ENCODE measurements at regions not wholly inside any gene's neighbourhood (a gene's known extent, or its start where the extent isn't known, plus 50 kb on each side); places are given as distances from the start of the nearest gene placed in this dataset.

GRCh38 chr2:128368437-128369107 is 49.9 kb upstream of the HS6ST1 start:
- DNase-seq (ENCODE audit: low spot score, unreplicated experiment), result no peak
- peaks cover 24% of the 10 kb centered on the region for H3K27me3 Mint-ChIP-seq
- H3K36me3 Mint-ChIP-seq (ENCODE audit: insufficient read depth), result no peaks in the 10 kb centered on the region
- TF ChIP-seq CTCF (IDR thresholded peaks at IDR 0.05; ENCODE audit: unreplicated experiment), result no peak
- peaks cover 8% of the 10 kb centered on the region for H3K4me1 Mint-ChIP-seq (ENCODE audit: low read depth)
- H3K9me3 Mint-ChIP-seq (ENCODE audit: low read depth), result peaks cover 3% of the 10 kb centered on the region
- H3K27ac Mint-ChIP-seq, result no peak overlapping the region
- no peak overlapping the region for H3K4me3 Mint-ChIP-seq (ENCODE audit: low read depth)

- DNase-seq (ENCODE audit: low spot score, unreplicated experiment), result no peak
- peaks cover 3% of the 10 kb centered on the region for H3K9me3 Mint-ChIP-seq (ENCODE audit: low read depth)
- no peak overlapping the region for H3K4me3 Mint-ChIP-seq (ENCODE audit: low read depth)
- H3K4me1 Mint-ChIP-seq (ENCODE audit: low read depth), result peaks cover 8% of the 10 kb centered on the region
- no peak for TF ChIP-seq CTCF (IDR thresholded peaks at IDR 0.05; ENCODE audit: unreplicated experiment)
- H3K27ac Mint-ChIP-seq, result peak overlapping the region; percentile 10
- H3K36me3 Mint-ChIP-seq (ENCODE audit: insufficient read depth), result no peaks in the 10 kb centered on the region
- peaks cover 28% of the 10 kb centered on the region for H3K27me3 Mint-ChIP-seq
Measured at GRCh38 chr2:128369108-128369555, 50.5 kb upstream of the HS6ST1 start.

GRCh38 chr2:128369602-128370467 is 51.2 kb upstream of the HS6ST1 start:
- Mint-ChIP-seq H3K4me3 (ENCODE audit: low read depth) (no peak overlapping the region), H3K27ac (peak overlapping the region; percentile 41), H3K36me3 (ENCODE audit: insufficient read depth) (no peaks in the 10 kb centered on the region), H3K4me1 (ENCODE audit: low read depth) (peaks cover 10% of the 10 kb centered on the region), H3K9me3 (ENCODE audit: low read depth) (peaks cover 3% of the 10 kb centered on the region), H3K27me3 (peaks cover 28% of the 10 kb centered on the region)
- TF ChIP-seq CTCF (IDR thresholded peaks at IDR 0.05; ENCODE audit: unreplicated experiment), result no peak
- no peak for DNase-seq (ENCODE audit: low spot score, unreplicated experiment)

GRCh38 chr2:128370468-128371247 is 52.0 kb upstream of the HS6ST1 start:
- Mint-ChIP-seq H3K27me3 (peaks cover 24% of the 10 kb centered on the region), H3K36me3 (ENCODE audit: insufficient read depth) (no peaks in the 10 kb centered on the region), H3K27ac (no peak overlapping the region), H3K9me3 (ENCODE audit: low read depth) (peaks cover 3% of the 10 kb centered on the region), H3K4me1 (ENCODE audit: low read depth) (peaks cover 11% of the 10 kb centered on the region), H3K4me3 (ENCODE audit: low read depth) (no peak overlapping the region)
- DNase-seq (ENCODE audit: low spot score, unreplicated experiment), result no peak
- TF ChIP-seq CTCF (IDR thresholded peaks at IDR 0.05; ENCODE audit: unreplicated experiment), result no peak

- Mint-ChIP-seq H3K4me1 (ENCODE audit: low read depth) (peaks cover 11% of the 10 kb centered on the region), H3K27me3 (peaks cover 23% of the 10 kb centered on the region), H3K27ac (no peak overlapping the region), H3K4me3 (ENCODE audit: low read depth) (no peak overlapping the region), H3K9me3 (ENCODE audit: low read depth) (peaks cover 3% of the 10 kb centered on the region), H3K36me3 (ENCODE audit: insufficient read depth) (no peaks in the 10 kb centered on the region)
- DNase-seq (ENCODE audit: low spot score, unreplicated experiment), result no peak
- no peak for TF ChIP-seq CTCF (IDR thresholded peaks at IDR 0.05; ENCODE audit: unreplicated experiment)
Measured at GRCh38 chr2:128371248-128371630, 52.6 kb upstream of the HS6ST1 start.
